ENCODE measurements at regions not wholly inside any gene's neighbourhood (a gene's known extent, or its start where the extent isn't known, plus 50 kb on each side); places are given as distances from the start of the nearest gene placed in this dataset.

GRCh38 chr2:166727095-166727494 is 161.2 kb upstream of the XIRP2 start (continued):
- TF ChIP-seq ZBTB33 (IDR thresholded peaks at IDR 0.05) = no peak
- no peak for TF ChIP-seq FOXM1 (IDR thresholded peaks at IDR 0.05; ENCODE audit: low read depth, low read length)
- no peak for TF ChIP-seq ZNF274 (IDR thresholded peaks at IDR 0.05; ENCODE audit: insufficient read depth, insufficient read length)
- TF ChIP-seq MTA3 (IDR thresholded peaks at IDR 0.05; ENCODE audit: borderline replicate concordance, low read length) = no peak
- no peak for TF ChIP-seq REST (IDR thresholded peaks at IDR 0.05; ENCODE audit: low read depth, low read length)
- no peak for TF ChIP-seq IRF5 (IDR thresholded peaks at IDR 0.05; ENCODE audit: borderline replicate concordance)
- TF ChIP-seq MEF2A (IDR thresholded peaks at IDR 0.05; ENCODE audit: insufficient read depth, low read depth, low read length) = peak; percentile 80; the same call in 1 of the 2 replicates
- TF ChIP-seq ASH2L (IDR thresholded peaks at IDR 0.05; ENCODE audit: borderline replicate concordance, low read depth) = no peak
- no peak for TF ChIP-seq EED (IDR thresholded peaks at IDR 0.05; ENCODE audit: low read depth)
- TF ChIP-seq USF2 (IDR thresholded peaks at IDR 0.05; ENCODE audit: borderline replicate concordance, low read depth, low read length) = no peak
- TF ChIP-seq RFX5 (IDR thresholded peaks at IDR 0.05; ENCODE audit: low read depth, low read length) = no peak
- TF ChIP-seq FOXK2 (IDR thresholded peaks at IDR 0.05) = no peak
- no peak for TF ChIP-seq ETV6 (conservative IDR thresholded peaks at IDR 0.05 in 1 of 2, IDR thresholded peaks at IDR 0.05 in 1 of 2; ENCODE audit: borderline replicate concordance in 1 of 2, low read depth in 1 of 2)
- TF ChIP-seq ESRRA (IDR thresholded peaks at IDR 0.05; ENCODE audit: low read length) = no peak
- no peak for TF ChIP-seq SIN3A (IDR thresholded peaks at IDR 0.05; ENCODE audit: low read depth, low read length)
- no peak for TF ChIP-seq NR2C2 (IDR thresholded peaks at IDR 0.05; ENCODE audit: borderline replicate concordance, control insufficient read depth, insufficient read length, low read depth)
- no peak for TF ChIP-seq CBX3 (IDR thresholded peaks at IDR 0.05; ENCODE audit: borderline replicate concordance, low read depth)
- no peak for TF ChIP-seq ZNF384 (IDR thresholded peaks at IDR 0.05; ENCODE audit: borderline replicate concordance, low read depth, low read length)
- TF ChIP-seq TAF1 (IDR thresholded peaks at IDR 0.05; ENCODE audit: borderline replicate concordance, low read depth, low read length) = no peak
- TF ChIP-seq ZNF207 (IDR thresholded peaks at IDR 0.05; ENCODE audit: borderline replicate concordance) = peak; percentile 59; the same call in 1 of the 2 replicates
- peak; percentile 22; the same call in 1 of the 2 replicates for TF ChIP-seq SMARCA5 (IDR thresholded peaks at IDR 0.05)
